Urothelium cell line (cell line): ENCODE measurements at regions not wholly inside any gene's neighbourhood (a gene's known extent, or its start where the extent isn't known, plus 50 kb on each side); places are given as distances from the start of the nearest gene placed in this dataset.
"Not testable (repeated sequence)": the region's sequence is repeated elsewhere in the genome, so short reads cannot be mapped to it uniquely, and the experiment has no call there.

ENCODE experiments used
- DNase-seq: peaks from one replicate; pipeline ENCODE4 v3.0.0; 2011; ENCODE audit warnings: low spot score, mixed read lengths
- FAIRE-seq: peaks from 2 replicates; lab custom pipeline; 2011; peaks lifted over from hg19 to GRCh38; lab: Jason Lieb, UNC

GRCh38 chr5:166648736-166649135 lies 1642.7 kb upstream of the WWC1 start:
- DNase-seq (no peak), FAIRE-seq (no peak)

GRCh38 chr5:166649676-166650075 lies 1641.8 kb upstream of the WWC1 start:
- FAIRE-seq (no peak), DNase-seq (no peak)

- FAIRE-seq (no peak), DNase-seq (no peak)
Measured at GRCh38 chr5:166651234-166651633, 1640.2 kb upstream of the WWC1 start.

- FAIRE-seq (no peak), DNase-seq (no peak)
Measured at GRCh38 chr5:166671811-166672210, 1619.6 kb upstream of the WWC1 start.

GRCh38 chr5:166672431-166672830 lies 1619.0 kb upstream of the WWC1 start:
- FAIRE-seq (no peak), DNase-seq (no peak)

GRCh38 chr5:166677891-166678290 lies 1613.6 kb upstream of the WWC1 start:
- DNase-seq, result no peak
- FAIRE-seq, result no peak

GRCh38 chr5:166679331-166679730 lies 1612.1 kb upstream of the WWC1 start:
- FAIRE-seq (no peak), DNase-seq (no peak)

- no peak for FAIRE-seq
- DNase-seq, result no peak
Measured at GRCh38 chr5:166695326-166695725, 1596.1 kb upstream of the WWC1 start.

- no peak for DNase-seq
Measured at GRCh38 chr5:166708291-166708690, 1583.2 kb upstream of the WWC1 start.

GRCh38 chr5:166709691-166710090 lies 1581.8 kb upstream of the WWC1 start:
- FAIRE-seq, result no peak
- no peak for DNase-seq

More at GRCh38 chr5:166708291-166708690, 1583.2 kb upstream of the WWC1 start:
- no peak for FAIRE-seq

GRCh38 chr5:166710271-166710670 lies 1581.2 kb upstream of the WWC1 start:
- FAIRE-seq (no peak), DNase-seq (no peak)

- FAIRE-seq, result no peak
- no peak for DNase-seq
Measured at GRCh38 chr5:166712447-166713185, 1578.8 kb upstream of the WWC1 start.

GRCh38 chr5:166713295-166713694 lies 1578.2 kb upstream of the WWC1 start:
- FAIRE-seq (no peak), DNase-seq (no peak)

- no peak for FAIRE-seq
- no peak for DNase-seq
Measured at GRCh38 chr5:166716856-166717492, 1574.5 kb upstream of the WWC1 start.

GRCh38 chr5:166719991-166720390 lies 1571.5 kb upstream of the WWC1 start:
- DNase-seq, result no peak

GRCh38 chr5:166722939-166723338 lies 1568.5 kb upstream of the WWC1 start:
- DNase-seq, result peak; percentile 57
- peak; percentile 82 for FAIRE-seq

More at GRCh38 chr5:166719991-166720390, 1571.5 kb upstream of the WWC1 start:
- no peak for FAIRE-seq

GRCh38 chr5:166724284-166724683 lies 1567.2 kb upstream of the WWC1 start:
- FAIRE-seq, result no peak
- DNase-seq, result peak; percentile 16

GRCh38 chr5:166725593-166725992 lies 1565.9 kb upstream of the WWC1 start:
- no peak for FAIRE-seq
- no peak for DNase-seq

- FAIRE-seq, result no peak
Measured at GRCh38 chr5:166726406-166726805, 1565.0 kb upstream of the WWC1 start.

GRCh38 chr5:166742951-166743350 lies 1548.5 kb upstream of the WWC1 start:
- not testable (repeated sequence) for FAIRE-seq, DNase-seq

More at GRCh38 chr5:166726406-166726805, 1565.0 kb upstream of the WWC1 start:
- no peak for DNase-seq

GRCh38 chr5:166746506-166746905 lies 1544.9 kb upstream of the WWC1 start:
- DNase-seq (no peak), FAIRE-seq (no peak)

- FAIRE-seq, result no peak
- no peak for DNase-seq
Measured at GRCh38 chr5:166750376-166750775, 1541.1 kb upstream of the WWC1 start.
